H1 (cell line): ENCODE measurements at regions not wholly inside any gene's neighbourhood (a gene's known extent, or its start where the extent isn't known, plus 50 kb on each side); places are given as distances from the start of the nearest gene placed in this dataset.

Experiments used
- CTCF ChIA-PET: fragments of 300-600 bp; sonication (Branson Sonifier 250); formaldehyde crosslinking; loops from one replicate; lab custom pipeline; 2021; ENCODE audit not compliant: partially characterized antibody; lab: Charles Lee
- POLR2A ChIA-PET: fragments of 300-600 bp; sonication (Branson Sonifier 250); formaldehyde crosslinking; loops from one replicate; lab custom pipeline; 2021; ENCODE audit warnings: inconsistent platforms; ENCODE audit not compliant: partially characterized antibody; lab: Charles Lee
- DNase-seq, 2 experiments: peaks; one replicate each; pipeline versions ENCODE4 v3.0.0 to v3.0.0-alpha.2; 2010 to 2022; ENCODE audit warnings: low spot score in 2 of 2, low read depth in 1 of 2, mixed read lengths in 1 of 2
- FAIRE-seq: peaks from 2 replicates; lab custom pipeline; 2011; peaks lifted over from hg19 to GRCh38; lab: Jason Lieb, UNC
- H2AFZ ChIP-seq: 2 replicates; pipeline ENCODE4 v1.8.1; 2012; ENCODE audit warnings: low read length, inconsistent platforms
- H2AK5ac ChIP-seq: 2 replicates; pipeline ENCODE4 v1.6.1; 2013; ENCODE audit warnings: low read depth, low read length
- H2BK120ac ChIP-seq: replicated peaks from 2 replicates; pipeline ENCODE3; 2013; ENCODE audit warnings: low read depth, low read length, inconsistent platforms
- H2BK12ac ChIP-seq: 2 replicates; pipeline ENCODE4 v1.6.1; 2013; ENCODE audit warnings: low read depth, low read length
- H2BK15ac ChIP-seq: 2 replicates; pipeline ENCODE4 v1.6.1; 2013; ENCODE audit warnings: low read length
- H2BK20ac ChIP-seq: 2 replicates; pipeline ENCODE4 v1.6.1; 2013; ENCODE audit warnings: low read length
- H2BK5ac ChIP-seq: 2 replicates; pipeline ENCODE4 v1.6.1; 2013; ENCODE audit warnings: low read depth, low read length
- H3K14ac ChIP-seq: 2 replicates; pipeline ENCODE4 v1.6.1; 2013; ENCODE audit warnings: inconsistent platforms; ENCODE audit not compliant: insufficient read length
- H3K18ac ChIP-seq: 2 replicates; pipeline ENCODE4 v1.6.1; 2013; ENCODE audit warnings: low read length; ENCODE audit errors: extremely low read depth
- H3K23ac ChIP-seq: 2 replicates; pipeline ENCODE4 v1.6.1; 2013; ENCODE audit warnings: inconsistent platforms; ENCODE audit not compliant: insufficient read length
- H3K23me2 ChIP-seq: 2 replicates; pipeline ENCODE4 v1.6.1; 2013; ENCODE audit warnings: low read depth, low read length
- H3K27ac ChIP-seq: 2 replicates; pipeline ENCODE4 v1.6.1; 2011; ENCODE audit warnings: low read depth, low read length, inconsistent platforms
- H3K27me3 ChIP-seq, 4 experiments: replicated peaks in 1 of 4; 1 replicate in 1 of 4; 2 replicates in 3 of 4; pipeline versions ENCODE4 v1.6.1 to v1.8.1; 2011 to 2013; ENCODE audit warnings: low read length in 3 of 4, mild to moderate bottlenecking in 3 of 4, inconsistent platforms in 2 of 4, mixed read lengths in 2 of 4, moderate library complexity in 1 of 4; ENCODE audit not compliant: control insufficient read depth in 3 of 4, insufficient read depth in 3 of 4; ENCODE audit errors: extremely low read depth in 1 of 4
- H3K36me3 ChIP-seq, 4 experiments: 2 replicates each; pipeline versions ENCODE4 v1.6.1 to v1.8.1; 2011 to 2013; ENCODE audit warnings: mild to moderate bottlenecking in 4 of 4, low read length in 3 of 4, moderate library complexity in 2 of 4, control low read depth in 1 of 4, inconsistent platforms in 1 of 4; ENCODE audit not compliant: insufficient read depth in 4 of 4, control insufficient read depth in 2 of 4
- H3K4ac ChIP-seq: replicated peaks from 2 replicates; pipeline ENCODE3; 2013; ENCODE audit warnings: low read length, low read depth, mixed read lengths, inconsistent platforms; ENCODE audit not compliant: insufficient read length
- H3K4me1 ChIP-seq, 4 experiments: replicated peaks in 1 of 4; 1 replicate in 1 of 4; 2 replicates in 3 of 4; pipeline versions ENCODE4 v1.6.1 to v1.8.1; 2011 to 2013; ENCODE audit warnings: low read length in 3 of 4, inconsistent platforms in 2 of 4, mixed read lengths in 1 of 4; ENCODE audit not compliant: insufficient read depth in 4 of 4, control insufficient read depth in 3 of 4
- H3K4me2 ChIP-seq, 2 experiments: 2 replicates each; pipeline versions ENCODE4 v1.6.1 to v1.8.1; 2011 to 2013; ENCODE audit warnings: low read depth in 2 of 2, low read length in 2 of 2, control low read depth in 1 of 2, inconsistent platforms in 1 of 2, mild to moderate bottlenecking in 1 of 2; ENCODE audit not compliant: insufficient read depth in 1 of 2
- H3K4me3 ChIP-seq, 4 experiments: fragments of 200-600, 300-600 bp in 1 of 4; sonication (generic), shearing (Covaris generic), sonication (Bioruptor Twin) in 1 of 4; 2 replicates each; pipeline versions ENCODE4 v1.5.1 to v1.8.1; 2011 to 2016; ENCODE audit warnings: low read length in 4 of 4, low read depth in 3 of 4, control low read depth in 2 of 4, inconsistent platforms in 2 of 4, mild to moderate bottlenecking in 2 of 4, mixed read lengths in 1 of 4, moderate library complexity in 1 of 4; ENCODE audit not compliant: insufficient read depth in 2 of 4; ENCODE audit errors: extremely low read depth in 1 of 4
- H3K56ac ChIP-seq: replicated peaks from 2 replicates; pipeline ENCODE3; 2013; ENCODE audit warnings: low read depth, mild to moderate bottlenecking, mixed read lengths, low read length, inconsistent platforms; ENCODE audit not compliant: insufficient read length
- H3K79me1 ChIP-seq: 2 replicates; pipeline ENCODE4 v1.6.1; 2013; ENCODE audit warnings: low read depth, low read length, control low read depth
- H3K79me2 ChIP-seq, 2 experiments: 2 replicates each; pipeline versions ENCODE4 v1.6.1 to v1.8.1; 2012 to 2013; ENCODE audit warnings: low read length in 2 of 2, mild to moderate bottlenecking in 2 of 2, inconsistent platforms in 1 of 2; ENCODE audit not compliant: insufficient read depth in 2 of 2, control insufficient read depth in 1 of 2
- H3K9ac ChIP-seq, 4 experiments: replicated peaks in 1 of 4; 1 replicate in 1 of 4; 2 replicates in 3 of 4; pipeline versions ENCODE4 v1.6.1 to v1.8.1; 2011 to 2013; ENCODE audit warnings: low read depth in 3 of 4, low read length in 3 of 4, control low read depth in 2 of 4, mild to moderate bottlenecking in 2 of 4, moderate library complexity in 2 of 4, inconsistent platforms in 1 of 4; ENCODE audit errors: extremely low read depth in 1 of 4
- H3K9me3 ChIP-seq, 2 experiments: 2 replicates each; pipeline versions ENCODE4 v1.6.1 to v1.8.1; 2012 to 2013; ENCODE audit warnings: mild to moderate bottlenecking in 2 of 2, moderate library complexity in 2 of 2, control low read depth in 1 of 2, inconsistent platforms in 1 of 2, low read depth in 1 of 2, low read length in 1 of 2, mixed read lengths in 1 of 2; ENCODE audit not compliant: insufficient read depth in 2 of 2
- H4K20me1 ChIP-seq, 2 experiments: replicated peaks in 1 of 2; 2 replicates each; pipeline versions ENCODE3 to v1.8.1; 2011 to 2013; ENCODE audit warnings: inconsistent platforms in 2 of 2, low read length in 2 of 2, mild to moderate bottlenecking in 1 of 2; ENCODE audit not compliant: insufficient read depth in 2 of 2, control insufficient read depth in 1 of 2
- H4K5ac ChIP-seq: 2 replicates; pipeline ENCODE4 v1.6.1; 2013; ENCODE audit warnings: low read length, low read depth, mixed read lengths, inconsistent platforms; ENCODE audit not compliant: insufficient read length
- H4K8ac ChIP-seq: 2 replicates; pipeline ENCODE4 v1.8.0; 2013; ENCODE audit warnings: mild to moderate bottlenecking, moderate library complexity, low read length, inconsistent platforms; ENCODE audit not compliant: insufficient read depth; ENCODE audit errors: extremely low read depth
- H4K91ac ChIP-seq: replicated peaks from 2 replicates; pipeline ENCODE3; 2013; ENCODE audit warnings: low read length, mixed read lengths, inconsistent platforms; ENCODE audit not compliant: insufficient read length
- BRCA1 ChIP-seq: IDR thresholded peaks from 2 replicates; pipeline ENCODE4 v1.6.1; 2012; ENCODE audit warnings: low read depth, low read length, improper control_type of control experiment
- EGR1 ChIP-seq: IDR thresholded peaks from 2 replicates; pipeline ENCODE4 v1.6.1; 2011; ENCODE audit warnings: low read depth, low read length, borderline replicate concordance
- EZH2 ChIP-seq: fragments of 200-600 bp; sonication (generic); IDR thresholded peaks from 2 replicates; pipeline ENCODE4 v1.7.1; 2012; ENCODE audit warnings: low read depth, mild to moderate bottlenecking, moderate library complexity, low read length, inconsistent platforms; ENCODE audit not compliant: severe bottlenecking
- GABPA ChIP-seq: IDR thresholded peaks from 2 replicates; pipeline ENCODE4 v1.6.1; 2011; ENCODE audit warnings: mild to moderate bottlenecking, low read length, moderate library complexity, borderline replicate concordance; ENCODE audit not compliant: insufficient read depth
- HDAC2 ChIP-seq, 2 experiments: fragments of 300-600 bp in 1 of 2; sonication (generic) in 1 of 2; IDR thresholded peaks; 2 replicates each; pipeline ENCODE4 v1.6.1; 2011 to 2012; ENCODE audit warnings: low read depth in 2 of 2, low read length in 2 of 2, mild to moderate bottlenecking in 2 of 2, moderate library complexity in 2 of 2, borderline replicate concordance in 1 of 2, inconsistent platforms in 1 of 2
- JUND ChIP-seq: IDR thresholded peaks from 2 replicates; pipeline ENCODE4 v1.6.1; 2011; ENCODE audit warnings: mild to moderate bottlenecking, improper control_type of control experiment, low read length
- POLR2A ChIP-seq, 2 experiments: IDR thresholded peaks; 1 replicate in 1 of 2; 2 replicates in 1 of 2; pipeline ENCODE4 v1.6.1; 2011; ENCODE audit warnings: low read depth in 2 of 2, low read length in 2 of 2, mild to moderate bottlenecking in 2 of 2; ENCODE audit errors: control extremely low read depth in 1 of 2
- SIN3A ChIP-seq, 2 experiments: IDR thresholded peaks in 1 of 2; conservative IDR thresholded peaks in 1 of 2; 2 replicates each; pipeline ENCODE4 v1.6.1; 2011 to 2012; ENCODE audit warnings: low read length in 2 of 2, improper control_type of control experiment in 1 of 2, low read depth in 1 of 2, mild to moderate bottlenecking in 1 of 2
- SIRT6 ChIP-seq: IDR thresholded peaks from one replicate; pipeline ENCODE4 v1.7.1; 2012; ENCODE audit warnings: low read length, inconsistent platforms
- TAF7 ChIP-seq: optimal IDR thresholded peaks from 2 replicates; pipeline ENCODE3; 2011; ENCODE audit warnings: low read depth, mild to moderate bottlenecking, inconsistent platforms, low read length, moderate library complexity, borderline replicate concordance
- TEAD4 ChIP-seq: IDR thresholded peaks from 2 replicates; pipeline ENCODE4 v1.6.1; 2012; ENCODE audit warnings: low read depth, low read length, inconsistent platforms, mixed read lengths
- WGBS, 2 experiments: shearing (Covaris generic) in 1 of 2; methylation state at CpG; one replicate each; pipeline versions ENCODE4 v1.1.6 to v1.1.7; 2013 to 2015; ENCODE audit warnings: low lambda C conversion rate in 2 of 2, mixed read lengths in 2 of 2, inconsistent platforms in 1 of 2, low coverage in 1 of 2, missing lambda C conversion rate in 1 of 2; ENCODE audit not compliant: insufficient replicate concordance in 2 of 2, insufficient coverage in 1 of 2, insufficient read length in 1 of 2; ENCODE audit errors: extremely low coverage in 1 of 2, missing lambda C conversion rate in 1 of 2; 5-methylcytosine and 5-hydroxymethylcytosine counted together
- TF ChIP-seq, protein P1 (sequence below): IDR thresholded peaks from 2 replicates; pipeline ENCODE4 v1.6.1; 2011; ENCODE audit warnings: low read depth, mild to moderate bottlenecking, low read length; ENCODE audit not compliant: insufficient read depth

GRCh38 chr5:87686975-87687374, 274.2 kb upstream of the CCNH start:
- TF ChIP-seq EZH2, result no peak
- no peak for TF ChIP-seq SIRT6
- TF ChIP-seq HDAC2 (IDR thresholded peaks at IDR 0.05; ENCODE audit: borderline replicate concordance in 1 of 2, low read depth in 2 of 2, low read length in 2 of 2), result no peak
- no peak for TF ChIP-seq BRCA1
- no peak for TF ChIP-seq JUND
- TF ChIP-seq POLR2A (IDR thresholded peaks at IDR 0.05; ENCODE audit: control extremely low read depth in 1 of 2, low read depth in 2 of 2, low read length in 2 of 2), result no peak
- TF ChIP-seq TEAD4, result no peak
- no peak for TF ChIP-seq SIN3A (conservative IDR thresholded peaks at IDR 0.05 in 1 of 2, IDR thresholded peaks at IDR 0.05 in 1 of 2; ENCODE audit: low read depth in 1 of 2, low read length in 2 of 2)
- no peak for TF ChIP-seq GABPA
- TF ChIP-seq, protein P1, sequence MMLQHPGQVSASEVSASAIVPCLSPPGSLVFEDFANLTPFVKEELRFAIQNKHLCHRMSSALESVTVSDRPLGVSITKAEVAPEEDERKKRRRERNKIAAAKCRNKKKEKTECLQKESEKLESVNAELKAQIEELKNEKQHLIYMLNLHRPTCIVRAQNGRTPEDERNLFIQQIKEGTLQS, result no peak
- no peak for TF ChIP-seq TAF7
- TF ChIP-seq EGR1, result no peak
- TF ChIP-seq, all 59 proteins: peak for 0
- no peaks in the 10 kb centered on the region for H3K79me2 ChIP-seq
- no peaks in the 10 kb centered on the region for H3K79me1 ChIP-seq
- H3K56ac ChIP-seq, result no peak overlapping the region
- no peak overlapping the region for H4K8ac ChIP-seq
- H3K4me3 ChIP-seq, result no peak overlapping the region
- no peaks in the 10 kb centered on the region for H3K36me3 ChIP-seq
- POLR2A ChIA-PET, result no interaction called here
- no peaks in the 10 kb centered on the region for H3K4me1 ChIP-seq
- no peaks in the 10 kb centered on the region; a peak in 1 of 4 replicates for H3K9me3 ChIP-seq
- no peaks in the 10 kb centered on the region for H3K27me3 ChIP-seq
- no peak overlapping the region for H2BK120ac ChIP-seq
- no peak overlapping the region for H3K18ac ChIP-seq
- H3K27ac ChIP-seq, result no peak overlapping the region
- H4K5ac ChIP-seq, result no peak overlapping the region
- no peak overlapping the region for H2BK20ac ChIP-seq
- H4K91ac ChIP-seq, result no peak overlapping the region
- H2BK5ac ChIP-seq, result no peak overlapping the region
- no peak overlapping the region for H3K14ac ChIP-seq
- no peak overlapping the region for H2BK12ac ChIP-seq
- H3K9ac ChIP-seq, result no peak overlapping the region
- H3K23ac ChIP-seq, result no peak overlapping the region
- H4K20me1 ChIP-seq, result no peaks in the 10 kb centered on the region
- CTCF ChIA-PET, result no interaction called here
- no peaks in the 10 kb centered on the region for H3K23me2 ChIP-seq
- H3K4me2 ChIP-seq, result no peak overlapping the region
- H2AK5ac ChIP-seq, result no peak overlapping the region
- 95% methylated on average over 1 of the region's 1 CpG; no CpG with 5 or more reads in 1 of the 2 experiments for WGBS, 2 experiments
- DNase-seq, result no peak
- no peak overlapping the region for H3K4ac ChIP-seq
- no peak overlapping the region for H2BK15ac ChIP-seq
- no peak overlapping the region for H2AFZ ChIP-seq
- no peak for FAIRE-seq
